ENCODE measurements at regions not wholly inside any gene's neighbourhood (a gene's known extent, or its start where the extent isn't known, plus 50 kb on each side); places are given as distances from the start of the nearest gene placed in this dataset.
A peak's percentile ranks its signal among the peaks of the same experiment; 100 is the strongest.

- DNase-seq (ENCODE audit: low read depth in 3 of 3) = no peak
Measured at GRCh38 chr13:33624740-33625139, 193.2 kb upstream of the RFC3 start.

- DNase-seq (ENCODE audit: low read depth in 3 of 3) = no peak
Measured at GRCh38 chr13:33626407-33626806, 191.5 kb upstream of the RFC3 start.

GRCh38 chr13:33628662-33629061 lies 189.3 kb upstream of the RFC3 start:
- no peak for DNase-seq (ENCODE audit: low read depth in 3 of 3)

GRCh38 chr13:33629605-33630360 lies 188.2 kb upstream of the RFC3 start:
- DNase-seq (ENCODE audit: low read depth in 3 of 3) = no peak

GRCh38 chr13:33633701-33634545 lies 184.0 kb upstream of the RFC3 start:
- DNase-seq (ENCODE audit: low read depth in 3 of 3) = no peak

- no peak for DNase-seq (ENCODE audit: low read depth in 3 of 3)
Measured at GRCh38 chr13:33634546-33634982, 183.4 kb upstream of the RFC3 start.

GRCh38 chr13:33636243-33636642 lies 181.7 kb upstream of the RFC3 start:
- DNase-seq (ENCODE audit: low read depth in 3 of 3) = no peak

- DNase-seq (ENCODE audit: low read depth in 3 of 3) = no peak
Measured at GRCh38 chr13:33636955-33637670, 180.8 kb upstream of the RFC3 start.

- DNase-seq (ENCODE audit: low read depth in 3 of 3) = no peak
Measured at GRCh38 chr13:33637978-33638743, 179.8 kb upstream of the RFC3 start.

GRCh38 chr13:33639158-33639557 lies 178.8 kb upstream of the RFC3 start:
- no peak for DNase-seq (ENCODE audit: low read depth in 3 of 3)

- DNase-seq (ENCODE audit: low read depth in 3 of 3) = peak; percentile 28 to 52 (median 46)
Measured at GRCh38 chr13:33639626-33640080, 178.3 kb upstream of the RFC3 start.

- no peak for DNase-seq (ENCODE audit: low read depth in 3 of 3)
Measured at GRCh38 chr13:33640832-33641231, 177.1 kb upstream of the RFC3 start.

GRCh38 chr13:33642374-33643065 lies 175.4 kb upstream of the RFC3 start:
- DNase-seq (ENCODE audit: low read depth in 3 of 3) = no peak

- peak in 1 of 3 experiments; percentile 3 for DNase-seq (ENCODE audit: low read depth in 3 of 3)
Measured at GRCh38 chr13:33644581-33645543, 173.1 kb upstream of the RFC3 start.

- no peak for DNase-seq (ENCODE audit: low read depth in 3 of 3)
Measured at GRCh38 chr13:33645591-33646554, 172.1 kb upstream of the RFC3 start.

GRCh38 chr13:33649212-33649878 lies 168.6 kb upstream of the RFC3 start:
- DNase-seq (ENCODE audit: low read depth in 3 of 3) = no peak

- no peak for DNase-seq (ENCODE audit: low read depth in 3 of 3)
Measured at GRCh38 chr13:33651766-33652165, 166.2 kb upstream of the RFC3 start.

- DNase-seq (ENCODE audit: low read depth in 3 of 3) = no peak
Measured at GRCh38 chr13:33657274-33657673, 160.7 kb upstream of the RFC3 start.

Data from stimulated activated CD4-positive, alpha-beta T cell treated with anti-CD3 and anti-CD28 coated beads, TNF-alpha, amount 100 ng/mL, for 24 hours (primary cell).